Calu3 (cell line): ENCODE measurements at regions not wholly inside any gene's neighbourhood (a gene's known extent, or its start where the extent isn't known, plus 50 kb on each side); places are given as distances from the start of the nearest gene placed in this dataset.

Source experiments
- BruUV-seq: library from RNA; stranded (reverse); fragments of 400-500 nt; replicated peaks from 2 replicates; lab custom pipeline; 2021; lab: Mats Ljungman, UMichigan
- CTCF ChIA-PET: fragments of 300-600 bp; sonication (Branson Sonifier 250); formaldehyde crosslinking; loops from one replicate; lab custom pipeline; 2022; ENCODE audit warnings: antibody characterized with exemption; lab: Charles Lee
- DNase-seq: peaks from one replicate; pipeline ENCODE4 v3.0.0; 2022
- H3K27ac Mint-ChIP-seq: one replicate; pipeline ENCODE4 v1.8.0; 2022; ENCODE audit warnings: mixed read lengths; ENCODE audit not compliant: unreplicated experiment
- H3K27me3 Mint-ChIP-seq: one replicate; pipeline ENCODE4 v1.8.0; 2022; ENCODE audit warnings: mixed read lengths; ENCODE audit not compliant: unreplicated experiment
- H3K36me3 Mint-ChIP-seq: one replicate; pipeline ENCODE4 v1.8.0; 2022; ENCODE audit warnings: mild to moderate bottlenecking, moderate library complexity, mixed read lengths; ENCODE audit not compliant: insufficient read depth, unreplicated experiment
- H3K4me1 Mint-ChIP-seq: one replicate; pipeline ENCODE4 v1.8.0; 2022; ENCODE audit warnings: mild to moderate bottlenecking, low read depth, mixed read lengths; ENCODE audit not compliant: unreplicated experiment
- H3K4me3 Mint-ChIP-seq: one replicate; pipeline ENCODE4 v1.8.0; 2022; ENCODE audit warnings: mild to moderate bottlenecking, low read depth, moderate library complexity, mixed read lengths; ENCODE audit not compliant: unreplicated experiment
- H3K9me3 Mint-ChIP-seq: one replicate; pipeline ENCODE4 v1.8.0; 2022; ENCODE audit warnings: low read depth, mixed read lengths; ENCODE audit not compliant: unreplicated experiment
- intact Hi-C: fragments of 100-400 bp; cut with micrococcal nuclease; formaldehyde crosslinking; loops from one replicate; pipeline ENCODE4 v1.10.0; 2022; ENCODE audit not compliant: unreplicated experiment
- TF ChIP-seq, protein P1 (sequence below): fragments of 200-600 bp; IDR thresholded peaks from one replicate; pipeline ENCODE4 v1.8.0; 2022; ENCODE audit warnings: antibody characterized with exemption; ENCODE audit not compliant: unreplicated experiment

- peaks cover 70% of the 10 kb centered on the region for H3K27me3 Mint-ChIP-seq
- H3K27ac Mint-ChIP-seq = no peak overlapping the region
- CTCF ChIA-PET = interaction anchor here (0.6 kb wide), 1 partner anchor 145 kb away, joined by 3 read pairs; no protein-coding TSS in a partner anchor
- H3K36me3 Mint-ChIP-seq = no peaks in the 10 kb centered on the region
- H3K4me3 Mint-ChIP-seq = no peak overlapping the region
- H3K9me3 Mint-ChIP-seq = no peaks in the 10 kb centered on the region
- H3K4me1 Mint-ChIP-seq = no peaks in the 10 kb centered on the region
- TF ChIP-seq, protein P1, sequence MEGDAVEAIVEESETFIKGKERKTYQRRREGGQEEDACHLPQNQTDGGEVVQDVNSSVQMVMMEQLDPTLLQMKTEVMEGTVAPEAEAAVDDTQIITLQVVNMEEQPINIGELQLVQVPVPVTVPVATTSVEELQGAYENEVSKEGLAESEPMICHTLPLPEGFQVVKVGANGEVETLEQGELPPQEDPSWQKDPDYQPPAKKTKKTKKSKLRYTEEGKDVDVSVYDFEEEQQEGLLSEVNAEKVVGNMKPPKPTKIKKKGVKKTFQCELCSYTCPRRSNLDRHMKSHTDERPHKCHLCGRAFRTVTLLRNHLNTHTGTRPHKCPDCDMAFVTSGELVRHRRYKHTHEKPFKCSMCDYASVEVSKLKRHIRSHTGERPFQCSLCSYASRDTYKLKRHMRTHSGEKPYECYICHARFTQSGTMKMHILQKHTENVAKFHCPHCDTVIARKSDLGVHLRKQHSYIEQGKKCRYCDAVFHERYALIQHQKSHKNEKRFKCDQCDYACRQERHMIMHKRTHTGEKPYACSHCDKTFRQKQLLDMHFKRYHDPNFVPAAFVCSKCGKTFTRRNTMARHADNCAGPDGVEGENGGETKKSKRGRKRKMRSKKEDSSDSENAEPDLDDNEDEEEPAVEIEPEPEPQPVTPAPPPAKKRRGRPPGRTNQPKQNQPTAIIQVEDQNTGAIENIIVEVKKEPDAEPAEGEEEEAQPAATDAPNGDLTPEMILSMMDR = no peak
- no peak for DNase-seq
- no TSS peak for BruUV-seq
- intact Hi-C loops = loop anchor here (5.0 kb wide), 2 partner anchors 192 to 472 kb away; no protein-coding TSS in a partner anchor
Measured at GRCh38 chr11:116644201-116644940, 128.4 kb downstream of the BUD13 start.

- CTCF ChIA-PET = no interaction called here
- no peaks in the 10 kb centered on the region for H3K4me1 Mint-ChIP-seq
- no TSS peak for BruUV-seq
- TF ChIP-seq, protein P1 = no peak
- intact Hi-C loops = loop anchor here (5.0 kb wide), 2 partner anchors 191 to 471 kb away; no protein-coding TSS in a partner anchor
- H3K27me3 Mint-ChIP-seq = peaks cover 62% of the 10 kb centered on the region
- H3K36me3 Mint-ChIP-seq = no peaks in the 10 kb centered on the region
- no peaks in the 10 kb centered on the region for H3K9me3 Mint-ChIP-seq
- no peak for DNase-seq
- H3K27ac Mint-ChIP-seq = no peak overlapping the region
- no peak overlapping the region for H3K4me3 Mint-ChIP-seq
Measured at GRCh38 chr11:116643521-116643920, 129.3 kb downstream of the BUD13 start.

GRCh38 chr11:116642902-116643301 lies 129.9 kb downstream of the BUD13 start:
- no TSS peak for BruUV-seq

GRCh38 chr11:116642481-116642880 lies 130.3 kb downstream of the BUD13 start:
- TF ChIP-seq, protein P1 = no peak
- H3K4me1 Mint-ChIP-seq = no peaks in the 10 kb centered on the region
- no peak overlapping the region for H3K4me3 Mint-ChIP-seq
- intact Hi-C loops = loop anchor here (5.0 kb wide), 2 partner anchors 190 to 470 kb away; no protein-coding TSS in a partner anchor
- H3K9me3 Mint-ChIP-seq = no peaks in the 10 kb centered on the region
- DNase-seq = no peak
- no peaks in the 10 kb centered on the region for H3K36me3 Mint-ChIP-seq
- no peak overlapping the region for H3K27ac Mint-ChIP-seq
- H3K27me3 Mint-ChIP-seq = peaks cover 52% of the 10 kb centered on the region
- CTCF ChIA-PET = interaction anchor here (0.7 to 1.7 kb wide), 2 partner anchors 188 to 527 kb away, joined by 3 to 5 read pairs; no protein-coding TSS in a partner anchor
- no TSS peak for BruUV-seq

More at GRCh38 chr11:116642902-116643301, 129.9 kb downstream of the BUD13 start:
- H3K4me3 Mint-ChIP-seq = no peak overlapping the region
- no peaks in the 10 kb centered on the region for H3K36me3 Mint-ChIP-seq
- intact Hi-C loops = loop anchor here (5.0 kb wide), 2 partner anchors 191 to 471 kb away; no protein-coding TSS in a partner anchor
- DNase-seq = no peak
- no peaks in the 10 kb centered on the region for H3K9me3 Mint-ChIP-seq
- TF ChIP-seq, protein P1 = no peak
- no peak overlapping the region for H3K27ac Mint-ChIP-seq
- CTCF ChIA-PET = interaction anchor here (0.7 kb wide), 1 partner anchor 526 kb away, joined by 3 read pairs; no protein-coding TSS in a partner anchor
- no peaks in the 10 kb centered on the region for H3K4me1 Mint-ChIP-seq
- peaks cover 56% of the 10 kb centered on the region for H3K27me3 Mint-ChIP-seq
